Natural killer cell (primary cell): ENCODE measurements at regions not wholly inside any gene's neighbourhood (a gene's known extent, or its start where the extent isn't known, plus 50 kb on each side); places are given as distances from the start of the nearest gene placed in this dataset.

Experiments used
- ATAC-seq, 3 donors: fragments of 150-1000 bp in 2 of 3; fragments of 200-7000 bp in 1 of 3; cut with Tn5 transposase; 1 replicate in 1 of 3; 2 replicates in 2 of 3; pipeline ENCODE4 v1.10.0; 2021; ENCODE audit warnings: mild to moderate bottlenecking in 2 of 3, moderate library complexity in 2 of 3
- DNase-seq, 2 donors: peaks; one replicate each; pipeline versions ENCODE4 v3.0.0 to v3.0.0-alpha.2; 2013 to 2021; ENCODE audit warnings: mixed read lengths in 1 of 2
- H3K27ac ChIP-seq: one replicate; pipeline ENCODE4 v1.5.1; 2013; ENCODE audit warnings: mild to moderate bottlenecking, low read length
- H3K27me3 ChIP-seq: one replicate; pipeline ENCODE4 v1.6.1; 2013; ENCODE audit warnings: low read length; ENCODE audit not compliant: control insufficient read depth, insufficient read depth
- H3K36me3 ChIP-seq: one replicate; pipeline ENCODE4 v1.6.1; 2013; ENCODE audit warnings: low read length; ENCODE audit not compliant: control insufficient read depth, insufficient read depth
- H3K4me1 ChIP-seq: one replicate; pipeline ENCODE4 v1.6.1; 2013; ENCODE audit warnings: low read length; ENCODE audit not compliant: control insufficient read depth, insufficient read depth
- H3K4me3 ChIP-seq: one replicate; pipeline ENCODE4 v1.5.1; 2013; ENCODE audit warnings: low read length
- H3K9me3 ChIP-seq: one replicate; pipeline ENCODE4 v1.6.1; 2013; ENCODE audit warnings: low read length; ENCODE audit not compliant: control insufficient read depth, insufficient read depth
- H3K27ac Mint-ChIP-seq, 2 donors: one replicate each; pipeline ENCODE4 v1.8.0; 2022; ENCODE audit warnings: mild to moderate bottlenecking in 2 of 2, mixed read lengths in 2 of 2, moderate library complexity in 1 of 2
- H3K27me3 Mint-ChIP-seq, 2 donors: one replicate each; pipeline ENCODE4 v1.8.0; 2022; ENCODE audit warnings: low read depth in 2 of 2, mixed read lengths in 2 of 2
- H3K36me3 Mint-ChIP-seq: one replicate; pipeline ENCODE4 v1.8.0; 2022; ENCODE audit warnings: mixed read lengths
- H3K4me1 Mint-ChIP-seq, 2 donors: one replicate each; pipeline ENCODE4 v1.8.0; 2022; ENCODE audit warnings: mixed read lengths in 2 of 2
- H3K4me3 Mint-ChIP-seq: one replicate; pipeline ENCODE4 v1.8.0; 2022; ENCODE audit warnings: mild to moderate bottlenecking, moderate library complexity, mixed read lengths
- H3K9me3 Mint-ChIP-seq, 2 donors: one replicate each; pipeline ENCODE4 v1.8.0; 2022; ENCODE audit warnings: mixed read lengths in 2 of 2
- CTCF ChIP-seq: fragments of 200-600 bp; IDR thresholded peaks from one replicate; pipeline ENCODE4 v1.8.0; 2022; ENCODE audit warnings: antibody characterized with exemption
- WGBS: methylation state at CpG from one replicate; pipeline ENCODE4 v1.1.7; 2013; ENCODE audit warnings: missing lambda C conversion rate; ENCODE audit not compliant: insufficient coverage; 5-methylcytosine and 5-hydroxymethylcytosine counted together
- intact Hi-C: fragments of 100-400 bp; cut with micrococcal nuclease; formaldehyde crosslinking; loops from one replicate; pipeline ENCODE4 v1.14.2; 2022

- no peaks in the 10 kb centered on the region for H3K9me3 ChIP-seq
- DNase-seq (no peak), ATAC-seq (no peak)
- H3K27me3 ChIP-seq, result no peaks in the 10 kb centered on the region
- Mint-ChIP-seq H3K36me3 (peaks cover under 1% of the 10 kb centered on the region), H3K4me1 (no peaks in the 10 kb centered on the region), H3K4me3 (no peak overlapping the region), H3K27ac (no peak overlapping the region), H3K27me3 (no peaks in the 10 kb centered on the region), H3K9me3 (peaks cover 9 to 13% of the 10 kb centered on the region in 2 donors)
- H3K4me1 ChIP-seq, result no peaks in the 10 kb centered on the region
- no CpG with 5 or more reads among the region's 1 CpG for WGBS
- no peak for TF ChIP-seq CTCF
- H3K4me3 ChIP-seq, result no peak overlapping the region
- H3K27ac ChIP-seq, result no peak overlapping the region
- no peaks in the 10 kb centered on the region for H3K36me3 ChIP-seq
- intact Hi-C loops, result no loop called here
Measured at GRCh38 chr13:105783261-105783660, 752.2 kb downstream of the EFNB2 start.

- TF ChIP-seq CTCF, result no peak
Measured at GRCh38 chr13:105778196-105778595, 757.3 kb downstream of the EFNB2 start.

GRCh38 chr13:105774739-105775460 lies 760.6 kb downstream of the EFNB2 start:
- Mint-ChIP-seq H3K9me3 (peaks cover 6 to 8% of the 10 kb centered on the region in 2 donors), H3K27me3 (no peaks in the 10 kb centered on the region), H3K36me3 (no peaks in the 10 kb centered on the region), H3K4me1 (no peaks in the 10 kb centered on the region), H3K27ac (no peak overlapping the region), H3K4me3 (no peak overlapping the region)
- Histone ChIP-seq H3K4me1 (no peaks in the 10 kb centered on the region), H3K4me3 (no peak overlapping the region), H3K9me3 (no peaks in the 10 kb centered on the region), H3K36me3 (no peaks in the 10 kb centered on the region), H3K27me3 (no peaks in the 10 kb centered on the region), H3K27ac (no peak overlapping the region)
- no peak for TF ChIP-seq CTCF
- DNase-seq (no peak), ATAC-seq (no peak)
- intact Hi-C loops, result no loop called here
- WGBS, result 90% methylated on average over 5 of the region's 7 CpGs

More at GRCh38 chr13:105778196-105778595, 757.3 kb downstream of the EFNB2 start:
- Histone ChIP-seq H3K27me3 (no peaks in the 10 kb centered on the region), H3K9me3 (no peaks in the 10 kb centered on the region), H3K36me3 (no peaks in the 10 kb centered on the region), H3K4me3 (no peak overlapping the region), H3K27ac (no peak overlapping the region), H3K4me1 (no peaks in the 10 kb centered on the region)
- Mint-ChIP-seq H3K27ac (no peak overlapping the region), H3K4me1 (no peaks in the 10 kb centered on the region), H3K4me3 (no peak overlapping the region), H3K36me3 (no peaks in the 10 kb centered on the region), H3K27me3 (no peaks in the 10 kb centered on the region), H3K9me3 (peaks cover 11 to 15% of the 10 kb centered on the region in 2 donors)
- intact Hi-C loops, result no loop called here
- 73% methylated on average over 1 of the region's 1 CpG for WGBS
- ATAC-seq (no peak), DNase-seq (no peak)
